Kidney (tissue), 13 donors: ENCODE measurements at regions not wholly inside any gene's neighbourhood (a gene's known extent, or its start where the extent isn't known, plus 50 kb on each side); places are given as distances from the start of the nearest gene placed in this dataset.

Experiments
- DNase-seq, 5 donors: peaks; one replicate each; pipeline ENCODE4 v3.0.0-alpha.2; 2013 to 2020
- FAIRE-seq: peaks from 2 replicates; lab custom pipeline; 2012; peaks lifted over from hg19 to GRCh38; lab: Jason Lieb, UNC
- H3K27ac ChIP-seq, 2 donors: one replicate each; pipeline ENCODE4 v1.7.0; 2013; ENCODE audit warnings: low read depth in 2 of 2, low read length in 2 of 2, inconsistent platforms in 1 of 2
- H3K27me3 ChIP-seq: one replicate; pipeline ENCODE4 v1.7.1; 2013; ENCODE audit warnings: low read length, inconsistent platforms; ENCODE audit not compliant: control insufficient read depth, insufficient read depth
- H3K36me3 ChIP-seq, 3 donors: one replicate each; pipeline versions ENCODE4 v1.7.0 to v1.7.1; 2013; ENCODE audit warnings: low read length in 3 of 3, control low read depth in 1 of 3, inconsistent platforms in 1 of 3; ENCODE audit not compliant: insufficient read depth in 3 of 3, control insufficient read depth in 2 of 3
- H3K4me1 ChIP-seq, 3 donors: one replicate each; pipeline versions ENCODE4 v1.7.0 to v1.7.1; 2013; ENCODE audit warnings: low read length in 3 of 3, inconsistent platforms in 1 of 3, low read depth in 1 of 3; ENCODE audit not compliant: control insufficient read depth in 2 of 3, insufficient read depth in 2 of 3
- H3K4me3 ChIP-seq, 3 donors: one replicate each; pipeline versions ENCODE4 v1.7.0 to v1.8.1; 2013; ENCODE audit warnings: low read length in 3 of 3, control low read depth in 1 of 3, inconsistent platforms in 1 of 3
- H3K9ac ChIP-seq, 3 donors: one replicate each; pipeline versions ENCODE4 v1.7.0 to v1.7.1; 2013; ENCODE audit warnings: low read length in 3 of 3, control low read depth in 1 of 3, inconsistent platforms in 1 of 3
- H3K9me3 ChIP-seq, 3 donors: one replicate each; pipeline versions ENCODE4 v1.7.0 to v1.7.1; 2013; ENCODE audit warnings: low read length in 3 of 3, control low read depth in 1 of 3, inconsistent platforms in 1 of 3; ENCODE audit not compliant: control insufficient read depth in 2 of 3, insufficient read depth in 1 of 3
- intact Hi-C: fragments of 100-400 bp; cut with DNase I; formaldehyde crosslinking; loops from one replicate; pipeline ENCODE4 v1.11.1; 2022
- TF ChIP-seq, protein P1 (sequence below): IDR thresholded peaks from 3 replicates; pipeline ENCODE4 v1.5.1; 2012; ENCODE audit warnings: mild to moderate bottlenecking, moderate library complexity, borderline replicate concordance; ENCODE audit not compliant: insufficient read depth; ENCODE audit errors: extremely low read depth
- donor health status: control.
- donor health status: control.
- donor health status: control.
- donor health status: control.
- donor health status: control.
- donor health status: DM: yes; HTN: yes; CAD: no.
- donor health status: Normal renal cell carcinoma (clear cell type).

- Histone ChIP-seq H3K36me3 (no peaks in the 10 kb centered on the region), H3K4me3 (no peak overlapping the region), H3K4me1 (no peaks in the 10 kb centered on the region), H3K27me3 (no peaks in the 10 kb centered on the region), H3K9ac (no peak overlapping the region), H3K9me3 (no peaks in the 10 kb centered on the region), H3K27ac (no peak overlapping the region)
- intact Hi-C loops = loop anchor here (5.0 kb wide), 1 partner anchor 759 kb away; no protein-coding TSS in a partner anchor
- DNase-seq (peak in 3 of 5 donors; percentile 20 to 61 (median 57)), FAIRE-seq (no peak)
- TF ChIP-seq, protein P1, sequence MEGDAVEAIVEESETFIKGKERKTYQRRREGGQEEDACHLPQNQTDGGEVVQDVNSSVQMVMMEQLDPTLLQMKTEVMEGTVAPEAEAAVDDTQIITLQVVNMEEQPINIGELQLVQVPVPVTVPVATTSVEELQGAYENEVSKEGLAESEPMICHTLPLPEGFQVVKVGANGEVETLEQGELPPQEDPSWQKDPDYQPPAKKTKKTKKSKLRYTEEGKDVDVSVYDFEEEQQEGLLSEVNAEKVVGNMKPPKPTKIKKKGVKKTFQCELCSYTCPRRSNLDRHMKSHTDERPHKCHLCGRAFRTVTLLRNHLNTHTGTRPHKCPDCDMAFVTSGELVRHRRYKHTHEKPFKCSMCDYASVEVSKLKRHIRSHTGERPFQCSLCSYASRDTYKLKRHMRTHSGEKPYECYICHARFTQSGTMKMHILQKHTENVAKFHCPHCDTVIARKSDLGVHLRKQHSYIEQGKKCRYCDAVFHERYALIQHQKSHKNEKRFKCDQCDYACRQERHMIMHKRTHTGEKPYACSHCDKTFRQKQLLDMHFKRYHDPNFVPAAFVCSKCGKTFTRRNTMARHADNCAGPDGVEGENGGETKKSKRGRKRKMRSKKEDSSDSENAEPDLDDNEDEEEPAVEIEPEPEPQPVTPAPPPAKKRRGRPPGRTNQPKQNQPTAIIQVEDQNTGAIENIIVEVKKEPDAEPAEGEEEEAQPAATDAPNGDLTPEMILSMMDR = peak; percentile 15
Measured at GRCh38 chr11:11786771-11787170, 55.0 kb upstream of the USP47 start.

DNA sequence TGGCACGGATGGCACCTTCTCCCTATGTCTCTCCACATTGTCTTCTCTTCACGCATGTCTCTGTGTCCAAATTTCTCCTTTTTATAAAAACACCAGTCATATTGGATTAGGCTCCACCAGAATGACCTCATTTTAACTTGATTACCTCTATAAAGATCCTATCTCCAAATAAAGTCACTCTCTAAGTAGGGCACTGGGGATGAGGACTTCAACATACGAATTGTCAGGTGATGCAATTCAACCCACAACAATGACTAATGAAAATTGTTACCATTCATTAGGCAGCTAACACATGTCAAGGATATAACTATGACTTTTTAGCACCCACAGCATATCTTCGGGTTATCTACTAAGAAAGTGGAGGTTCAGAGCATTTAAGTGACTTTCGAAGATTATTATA, 55.5 kb upstream of the USP47 start:
- DNase-seq (no peak), FAIRE-seq (no peak)
- TF ChIP-seq, protein P1 = no peak
- Histone ChIP-seq H3K36me3 (no peaks in the 10 kb centered on the region), H3K9me3 (no peaks in the 10 kb centered on the region), H3K4me1 (no peaks in the 10 kb centered on the region), H3K9ac (no peak overlapping the region), H3K4me3 (no peak overlapping the region), H3K27ac (no peak overlapping the region), H3K27me3 (no peaks in the 10 kb centered on the region)
- intact Hi-C loops = loop anchor here (5.0 kb wide), 1 partner anchor 759 kb away; no protein-coding TSS in a partner anchor

DNA sequence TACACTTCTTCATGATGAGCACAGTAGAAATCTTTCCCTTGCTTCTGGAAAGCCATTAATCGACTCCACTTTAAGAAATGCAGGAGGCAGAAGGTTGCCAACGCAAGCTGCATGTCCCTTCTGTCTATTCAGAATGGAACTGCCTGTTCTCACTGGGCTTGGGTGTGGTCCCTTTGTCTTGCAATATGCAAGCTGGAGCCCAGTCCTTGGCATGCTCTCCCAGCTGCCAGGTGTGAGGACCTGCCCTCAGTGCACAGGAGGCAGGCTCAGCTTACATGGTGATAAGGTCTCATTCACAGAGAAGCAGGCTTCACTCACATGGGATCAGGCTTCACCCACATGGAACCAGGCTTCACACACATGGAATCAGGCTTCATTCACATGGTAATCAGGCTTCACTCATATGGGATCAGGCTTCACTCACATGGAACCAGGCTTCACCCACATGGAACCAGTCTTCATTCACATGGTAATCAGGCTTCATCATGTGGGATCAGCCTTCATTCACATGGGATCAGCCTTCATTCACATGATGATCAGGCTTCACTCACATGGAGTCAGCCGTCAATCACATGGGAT, 59.2 kb upstream of the USP47 start:
- no peak for FAIRE-seq

More for the DNA sequence above, 59.2 kb upstream of the USP47 start:
- no peak overlapping the region for H3K27ac ChIP-seq
- no peak overlapping the region for H3K4me3 ChIP-seq
- DNase-seq = no peak
- no peaks in the 10 kb centered on the region for H3K4me1 ChIP-seq
- intact Hi-C loops = no loop called here
- no peak overlapping the region for H3K9ac ChIP-seq
- no peaks in the 10 kb centered on the region for H3K9me3 ChIP-seq
- no peaks in the 10 kb centered on the region for H3K27me3 ChIP-seq
- TF ChIP-seq, protein P1 = no peak
- no peaks in the 10 kb centered on the region for H3K36me3 ChIP-seq
